SK-N-MC (cell line): ENCODE measurements at regions not wholly inside any gene's neighbourhood (a gene's known extent, or its start where the extent isn't known, plus 50 kb on each side); places are given as distances from the start of the nearest gene placed in this dataset.

Experiments used
- EZH2 ChIP-seq: fragments of 200-600 bp; sonication (generic); IDR thresholded peaks from one replicate; pipeline ENCODE4 v1.6.1; 2017; ENCODE audit warnings: antibody characterized with exemption
- POLR2AphosphoS5 ChIP-seq: IDR thresholded peaks from 2 replicates; pipeline ENCODE4 v1.6.1; 2012; ENCODE audit warnings: mild to moderate bottlenecking, low read depth, low read length, borderline replicate concordance

GRCh38 chr4:53646795-53647194 is 55.5 kb upstream of the LNX1 start:
- TF ChIP-seq POLR2AphosphoS5 = no peak
- TF ChIP-seq EZH2 = no peak
